ENCODE measurements at regions not wholly inside any gene's neighbourhood (a gene's known extent, or its start where the extent isn't known, plus 50 kb on each side); places are given as distances from the start of the nearest gene placed in this dataset.

GRCh38 chr2:177154809-177155208 is 57.8 kb upstream of the HNRNPA3 start:
- TF ChIP-seq L3MBTL2 (conservative IDR thresholded peaks at IDR 0.05) (no peak), FOXM1 (IDR thresholded peaks at IDR 0.05; ENCODE audit: borderline replicate concordance) (no peak), BHLHE40 (IDR thresholded peaks at IDR 0.05; ENCODE audit: borderline replicate concordance) (no peak), SP1 (IDR thresholded peaks at IDR 0.05) (no peak), ELF4 (IDR thresholded peaks at IDR 0.05) (no peak), FOXK2 (IDR thresholded peaks at IDR 0.05) (no peak), SUZ12 (IDR thresholded peaks at IDR 0.05) (no peak), CTBP1 (IDR thresholded peaks at IDR 0.05; ENCODE audit: borderline replicate concordance) (no peak), ZNF384 (IDR thresholded peaks at IDR 0.05) (0 out of 2 replicates have a peak, but pooled peaks have one; percentile 7), LEF1 (IDR thresholded peaks at IDR 0.05; ENCODE audit: borderline replicate concordance) (no peak), HDGF (IDR thresholded peaks at IDR 0.05; ENCODE audit: borderline replicate concordance) (no peak), NFRKB (IDR thresholded peaks at IDR 0.05) (no peak), PKNOX1 (IDR thresholded peaks at IDR 0.05) (no peak), FOXA1 (IDR thresholded peaks at IDR 0.05) (no peak)

Measured in HEK293T (cell line).